CD4-positive, alpha-beta T cell treated with Interleukin-4 for 1 hour (primary cell): ENCODE measurements at regions not wholly inside any gene's neighbourhood (a gene's known extent, or its start where the extent isn't known, plus 50 kb on each side); places are given as distances from the start of the nearest gene placed in this dataset.
A peak's percentile ranks its signal among the peaks of the same experiment; 100 is the strongest.

Experiments
- DNase-seq, 2 donors: peaks; one replicate each; pipeline ENCODE4 v3.0.0-alpha.2; 2020 to 2022

DNA sequence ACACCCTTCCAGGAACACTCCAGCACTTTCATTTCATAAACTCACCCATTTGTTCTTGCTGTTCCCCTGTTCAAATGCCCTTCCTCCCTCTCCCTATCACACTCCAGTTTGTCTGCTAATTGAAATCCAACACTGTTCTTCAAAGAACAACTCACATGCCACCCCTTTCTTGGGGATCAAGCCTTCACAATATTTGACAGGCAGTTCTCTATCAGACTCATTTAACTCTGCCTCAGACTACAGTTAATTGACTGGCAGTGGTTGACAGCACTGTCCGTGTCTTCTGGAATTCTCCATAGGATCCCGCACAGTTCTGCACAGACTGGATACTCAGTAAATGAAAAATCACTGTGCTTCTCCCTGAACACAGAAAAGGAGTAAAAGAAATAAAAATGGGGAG is 87.8 kb downstream of the PMP22 start:
- DNase-seq = no peak

GRCh38 chr17:15175356-15175755 is 89.8 kb downstream of the PMP22 start:
- DNase-seq = no peak

DNA sequence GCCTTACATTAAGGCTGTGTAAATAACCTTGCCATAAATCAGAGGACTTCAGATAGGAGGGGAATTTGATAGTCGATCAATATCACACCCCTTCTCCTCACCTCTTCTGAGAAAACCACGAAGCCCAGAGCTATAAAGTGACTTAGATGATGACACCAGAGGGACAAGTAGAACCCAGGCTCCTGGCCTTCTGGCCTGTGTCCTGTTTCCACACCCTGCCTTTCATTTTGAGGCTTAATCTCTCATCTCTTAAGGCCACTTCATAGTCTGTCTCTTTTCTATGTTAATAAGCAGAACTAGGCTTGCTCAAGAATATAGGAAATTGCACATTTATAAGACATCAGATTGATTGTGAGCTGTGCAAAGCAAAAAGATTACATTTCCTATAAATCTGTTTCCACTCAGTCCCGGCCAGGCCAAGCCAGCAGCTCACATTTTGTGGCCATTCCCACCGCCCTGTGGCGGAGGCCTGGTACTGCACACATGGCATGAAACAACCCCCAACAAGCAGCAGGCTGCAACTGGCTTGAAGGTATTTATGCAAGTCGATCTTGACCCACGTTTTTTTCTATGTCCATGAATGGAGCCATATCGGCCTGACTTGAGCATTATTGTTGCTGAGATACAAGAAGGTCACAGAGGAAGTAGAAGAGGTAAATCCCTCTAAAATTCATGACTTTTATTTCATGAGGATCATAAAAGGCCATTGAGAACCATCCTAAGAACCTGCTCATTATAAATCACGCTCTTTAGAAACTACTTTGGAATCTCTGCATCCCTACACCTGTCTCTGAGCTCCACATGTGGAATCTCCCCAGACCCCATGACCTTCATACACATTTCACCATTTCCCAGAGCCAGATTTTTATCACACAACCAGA is 93.7 kb downstream of the PMP22 start:
- DNase-seq = peak; percentile 2 to 21

DNA sequence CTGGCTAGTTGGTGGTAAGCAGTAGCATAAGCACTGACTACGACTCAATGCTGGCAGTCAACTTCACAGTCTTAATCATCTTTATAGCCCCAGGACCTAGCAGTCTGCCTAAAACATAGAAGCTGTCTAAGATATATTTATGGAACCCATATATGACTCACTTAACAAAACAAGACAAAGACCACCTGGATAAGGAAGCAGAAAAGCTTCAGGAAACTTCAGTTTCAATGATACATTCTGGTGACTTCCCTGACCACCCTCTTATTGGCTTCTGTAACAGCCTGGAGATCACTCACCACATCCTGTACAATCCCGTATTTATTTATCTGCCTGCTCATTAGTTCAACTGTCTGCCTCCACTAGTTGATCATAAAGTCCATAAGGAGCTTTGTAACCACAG is 95.5 kb downstream of the PMP22 start:
- no peak for DNase-seq

DNA sequence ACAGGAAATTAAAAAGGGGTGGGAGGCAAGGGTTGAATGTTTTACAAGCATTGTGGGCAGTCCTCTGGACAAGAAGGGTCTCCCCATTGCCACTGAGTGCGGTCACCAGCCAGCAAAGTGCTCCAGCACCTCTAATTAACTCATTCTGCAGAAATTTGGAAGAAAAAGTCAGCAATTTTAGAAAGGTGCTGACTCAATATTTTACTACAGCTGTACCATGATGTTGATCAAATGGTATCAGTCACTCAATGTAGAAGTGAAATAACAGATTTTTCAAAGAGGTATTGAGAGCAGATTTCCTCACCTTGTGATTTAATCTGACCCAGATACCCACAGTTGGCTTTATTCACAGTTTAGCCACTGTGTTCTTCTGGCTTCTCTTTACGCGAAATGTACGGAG is 96.7 kb downstream of the PMP22 start:
- DNase-seq = no peak

DNA sequence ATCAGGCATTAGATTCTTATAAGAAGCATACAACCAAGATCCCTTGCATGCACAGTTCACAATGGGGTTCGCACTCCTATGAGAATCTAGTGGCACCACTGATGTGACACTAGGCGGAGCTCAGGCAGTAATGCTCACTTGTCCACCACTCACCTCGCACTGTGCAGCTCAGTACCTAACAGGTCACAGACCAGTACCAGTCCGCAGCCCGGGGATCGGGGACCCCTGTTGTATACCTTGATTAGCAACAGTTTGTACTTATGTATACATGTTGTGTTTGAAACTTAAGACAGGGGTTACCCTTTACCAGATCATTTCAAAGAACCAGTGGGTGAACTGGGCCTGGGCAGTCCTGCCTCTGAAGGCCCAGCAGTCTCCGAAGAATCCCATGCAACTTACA is 103.7 kb downstream of the PMP22 start:
- DNase-seq = no peak

DNA sequence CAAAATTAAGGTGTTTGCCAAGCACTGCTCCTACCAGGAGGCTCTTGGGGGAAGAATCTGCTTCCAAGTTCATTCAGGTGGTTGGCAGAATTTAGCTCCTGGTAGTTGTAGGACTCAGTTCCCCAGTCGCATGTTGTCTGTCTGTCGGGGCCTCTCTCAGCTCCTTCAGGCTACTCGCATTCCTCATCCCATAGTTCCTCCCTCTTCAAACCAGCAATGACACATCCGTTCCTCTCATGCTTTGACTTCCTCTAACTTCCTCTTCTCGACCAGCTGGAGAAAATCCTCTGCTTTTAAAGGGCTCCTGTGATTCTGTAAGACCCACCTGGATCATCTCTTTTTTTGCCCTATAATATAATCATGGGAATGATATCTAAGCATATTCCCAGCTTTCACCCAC is 108.1 kb downstream of the PMP22 start:
- DNase-seq = no peak

DNA sequence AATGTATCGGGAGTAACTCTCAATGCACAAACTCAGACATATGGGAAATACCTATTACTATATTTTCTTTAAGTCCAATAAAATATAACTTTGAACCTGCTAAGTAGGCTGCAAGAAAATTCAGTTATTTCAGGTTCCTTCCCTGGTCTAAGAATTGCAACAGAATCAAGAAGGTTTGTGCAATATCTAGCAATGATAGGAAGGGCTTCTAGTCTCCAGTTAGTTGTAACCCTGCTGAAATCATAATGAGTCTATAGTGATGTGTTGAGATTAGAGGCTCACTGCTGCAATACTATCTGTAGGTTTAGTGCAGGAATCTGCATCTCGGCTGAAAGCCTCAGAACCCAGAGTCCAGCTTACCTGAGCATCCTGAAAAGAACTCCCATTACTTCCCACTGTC is 110.5 kb downstream of the PMP22 start:
- no peak for DNase-seq

DNA sequence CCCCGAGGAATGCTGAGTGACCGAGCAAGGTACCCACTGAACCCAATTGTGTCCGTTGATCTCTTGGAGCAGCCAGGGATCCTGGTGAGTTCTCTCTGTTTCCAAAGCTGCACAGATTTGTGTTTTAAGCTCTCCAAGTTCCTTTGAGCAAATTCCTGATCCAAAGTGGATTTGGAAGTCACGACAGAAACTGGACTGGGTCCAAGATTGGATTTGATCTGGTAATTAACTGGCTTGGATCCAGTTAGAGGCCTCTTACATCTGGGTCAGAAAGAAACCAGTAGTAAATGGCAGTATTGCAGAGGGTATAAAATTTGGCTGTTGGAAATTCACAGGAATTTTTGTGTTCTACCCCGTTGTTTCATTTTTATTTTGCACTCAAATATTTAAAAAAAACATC is 119.5 kb downstream of the PMP22 start:
- DNase-seq = no peak

- DNase-seq = no peak
Observed at GRCh38 chr17:15143524-15143923, 121.6 kb downstream of the PMP22 start.

DNA sequence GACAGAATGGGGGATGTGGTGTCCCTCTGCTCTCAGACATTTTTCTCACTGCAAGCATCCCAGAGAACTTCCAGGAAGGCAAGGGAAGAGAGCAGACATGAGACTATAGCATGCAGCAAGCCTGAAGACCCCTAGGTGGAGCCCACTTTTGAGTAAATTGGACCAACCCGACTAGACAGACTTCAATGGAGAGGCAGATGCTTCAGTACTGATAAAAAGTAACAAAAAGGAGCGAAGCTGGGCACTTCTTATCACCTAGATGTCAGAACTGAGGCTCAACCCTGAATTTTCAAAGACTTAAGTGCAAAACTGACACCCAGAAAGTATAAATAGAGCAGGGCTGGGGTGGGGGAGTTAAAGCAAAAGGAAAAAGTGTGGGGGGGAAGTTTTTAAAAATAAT is 130.8 kb downstream of the PMP22 start:
- DNase-seq = no peak

GRCh38 chr17:15133826-15134225 is 131.3 kb downstream of the PMP22 start:
- DNase-seq = no peak

GRCh38 chr17:15133143-15133542 is 132.0 kb downstream of the PMP22 start:
- DNase-seq = no peak

DNA sequence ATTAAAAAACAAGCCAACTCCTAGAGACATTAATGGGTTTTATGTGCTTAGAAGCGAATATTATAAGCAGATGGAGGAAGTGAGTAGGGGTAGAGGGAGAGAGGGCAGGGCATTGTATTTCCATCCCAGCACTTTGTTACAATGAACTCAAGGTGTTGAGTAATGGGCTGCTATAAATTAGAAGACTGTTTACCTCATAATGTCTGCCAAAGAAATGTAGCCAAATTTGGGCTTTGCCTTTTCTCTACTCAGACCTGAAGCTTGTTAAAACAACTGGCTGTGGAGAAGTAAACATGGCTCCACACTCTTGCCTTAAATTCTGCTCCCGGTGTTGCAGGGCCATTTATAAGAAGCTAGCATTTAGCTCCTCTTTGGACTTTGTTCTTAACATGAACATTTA is 134.7 kb downstream of the PMP22 start:
- no peak for DNase-seq

DNA sequence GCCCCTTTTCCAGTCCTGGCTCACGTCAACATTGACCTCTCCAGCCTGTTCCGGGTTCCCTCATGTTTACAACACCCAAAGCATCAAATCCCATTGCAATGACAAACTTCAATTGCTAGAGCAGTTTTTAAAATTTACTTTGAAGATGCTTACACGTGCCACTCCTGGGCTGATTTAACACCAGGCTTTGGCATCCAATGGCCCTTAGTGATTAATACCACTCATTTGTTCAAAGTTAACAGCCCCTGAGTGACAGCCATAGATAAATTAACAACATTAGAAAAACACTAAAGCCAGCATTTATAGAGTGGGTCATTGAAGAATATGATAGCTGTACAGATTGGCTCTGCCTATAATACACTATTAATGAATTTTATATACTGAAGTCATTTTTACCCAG is 135.1 kb downstream of the PMP22 start:
- DNase-seq = no peak

DNA sequence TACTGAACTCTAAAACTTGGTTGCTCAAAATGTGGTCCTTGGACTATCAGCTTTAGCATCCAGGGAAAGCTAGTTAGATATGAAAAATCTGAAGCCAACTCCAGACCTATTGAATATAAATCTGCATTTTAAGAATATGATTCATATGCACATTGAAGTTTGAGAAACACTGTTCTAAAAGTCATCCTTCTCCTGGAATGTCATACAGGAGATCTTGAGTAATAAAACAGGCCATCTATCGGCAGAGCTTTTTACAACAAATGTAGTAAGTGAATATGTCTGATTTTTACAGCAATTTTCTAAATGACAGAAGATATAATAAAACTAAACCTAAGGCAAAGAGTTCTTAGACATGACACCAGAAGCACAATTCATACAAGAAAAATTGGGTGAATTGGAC is 140.4 kb downstream of the PMP22 start:
- no peak for DNase-seq

DNA sequence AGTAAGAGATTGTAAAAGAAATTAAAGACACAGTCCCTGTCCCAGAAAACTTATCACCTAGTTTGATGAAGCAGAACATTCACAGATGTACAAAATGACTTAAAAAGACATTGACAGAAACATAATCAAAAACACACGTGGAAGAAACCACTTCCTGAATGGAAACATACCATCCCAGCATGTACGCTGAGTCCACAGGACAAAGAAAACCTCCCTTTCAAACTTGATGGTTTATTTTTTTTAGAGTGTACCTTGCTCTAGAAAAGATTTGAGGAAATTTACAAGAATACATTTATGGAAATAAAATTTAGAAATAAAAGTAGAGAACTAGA is 140.9 kb downstream of the PMP22 start:
- no peak for DNase-seq

- no peak for DNase-seq
Observed at GRCh38 chr17:15123593-15124263, 141.4 kb downstream of the PMP22 start.

- DNase-seq = no peak
Observed at GRCh38 chr17:15122857-15123256, 142.3 kb downstream of the PMP22 start.

DNA sequence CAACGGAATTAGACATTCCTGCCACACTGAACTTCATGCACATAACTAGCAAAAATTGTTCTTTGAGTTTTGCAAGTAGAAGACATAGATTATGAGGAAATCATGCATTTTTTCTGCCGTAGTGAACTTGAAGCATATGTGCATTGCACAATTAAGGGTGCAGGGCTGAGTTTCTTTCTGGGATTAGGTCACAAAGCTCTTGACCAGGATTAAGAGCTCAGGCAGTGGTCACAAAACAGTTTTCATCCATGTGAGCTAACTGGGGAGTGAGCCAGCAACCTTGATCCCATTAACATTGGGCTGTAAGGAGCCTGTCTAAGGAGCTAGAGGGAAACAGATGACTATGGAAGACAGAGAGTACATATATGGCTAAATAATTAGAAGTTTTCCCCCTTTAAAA is 143.7 kb downstream of the PMP22 start:
- no peak for DNase-seq

DNA sequence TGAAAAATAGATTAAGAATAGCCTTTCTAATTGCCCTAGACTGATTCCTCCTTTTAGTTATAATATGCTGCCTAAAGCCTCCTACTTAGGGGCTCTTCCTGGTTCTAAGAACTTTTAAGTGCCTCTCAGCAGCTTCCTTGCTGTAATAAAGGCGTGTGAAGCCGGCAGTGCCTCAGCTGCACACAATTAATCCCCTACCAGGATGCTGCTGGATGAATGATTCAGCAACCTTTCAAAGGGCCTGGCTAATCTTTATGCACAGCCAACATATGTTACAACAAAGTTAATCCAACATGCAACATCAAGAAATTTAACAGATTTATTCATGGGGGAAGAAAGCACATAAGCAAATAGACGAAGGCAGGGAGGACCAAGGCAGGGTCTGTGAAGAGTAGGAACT is 145.2 kb downstream of the PMP22 start:
- no peak for DNase-seq

- no peak for DNase-seq
Observed at GRCh38 chr17:15117239-15117638, 147.9 kb downstream of the PMP22 start.

DNA sequence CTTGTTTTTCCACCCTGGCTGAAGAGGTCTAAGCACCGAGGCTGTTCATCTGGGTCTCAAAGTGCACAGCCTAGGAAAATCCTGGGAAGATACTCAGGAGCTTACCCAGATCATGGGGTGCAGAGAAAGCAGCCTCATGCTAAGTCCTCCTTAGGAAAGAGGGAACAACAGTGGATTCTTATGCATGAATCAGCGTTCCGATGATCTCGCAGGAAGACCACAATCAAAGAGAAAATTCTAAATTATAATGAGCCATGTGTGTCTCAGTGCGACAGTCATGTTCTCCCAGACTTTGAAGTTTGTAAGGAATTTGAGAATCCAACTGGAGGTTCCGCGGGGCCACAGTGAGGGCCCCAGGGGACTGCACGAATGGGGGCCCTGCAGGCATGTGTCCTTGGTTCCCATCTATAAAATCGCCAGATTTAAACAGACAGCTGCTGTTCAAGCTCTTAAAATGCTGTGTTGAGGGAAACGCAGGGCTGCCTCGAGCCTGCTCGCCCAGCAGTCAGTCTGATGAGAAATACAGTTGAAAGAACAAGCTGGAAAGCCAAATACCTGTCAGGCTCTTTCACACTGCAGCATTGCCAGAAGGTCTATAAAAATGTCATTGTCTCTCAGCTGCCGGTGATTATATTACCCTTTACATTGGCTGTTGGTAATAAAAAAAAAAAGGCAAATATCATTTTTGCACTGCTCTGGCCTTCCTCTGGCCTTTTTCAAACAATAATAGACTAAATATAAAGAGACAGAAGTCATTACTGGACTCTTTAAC is 152.1 kb downstream of the PMP22 start:
- DNase-seq = no peak

GRCh38 chr17:15109608-15110007 is 155.5 kb downstream of the PMP22 start:
- DNase-seq = no peak
